B cell (primary cell): ENCODE measurements at regions not wholly inside any gene's neighbourhood (a gene's known extent, or its start where the extent isn't known, plus 50 kb on each side); places are given as distances from the start of the nearest gene placed in this dataset.

ENCODE experiments used
- ATAC-seq: fragments of 200-7000 bp; cut with Tn5 transposase; one replicate; pipeline ENCODE4 v1.10.0; 2021; ENCODE audit warnings: low read depth, mild to moderate bottlenecking, moderate number of reproducible peaks, moderate library complexity
- CTCF ChIA-PET: fragments of 350-600 bp; sonication (Branson Sonifier 250); formaldehyde crosslinking; loops from one replicate; lab custom pipeline; 2021; ENCODE audit warnings: antibody characterized with exemption, inconsistent platforms; lab: Charles Lee
- POLR2A ChIA-PET: fragments of 350-600 bp; sonication (Branson Sonifier 250); formaldehyde crosslinking; loops from one replicate; lab custom pipeline; 2021; ENCODE audit warnings: antibody characterized with exemption; lab: Charles Lee
- DNase-seq: peaks from one replicate; pipeline ENCODE4 v3.0.0; 2013
- H2AFZ ChIP-seq: 2 replicates; pipeline ENCODE4 v1.6.1; 2012; ENCODE audit warnings: mild to moderate bottlenecking, low read depth, low read length; ENCODE audit not compliant: insufficient read depth, poor library complexity, severe bottlenecking
- H3K27ac ChIP-seq, 2 donors: 1 replicate in 1 of 2; 2 replicates in 1 of 2; pipeline ENCODE4 v1.5.1; 2012 to 2013; ENCODE audit warnings: low read length in 2 of 2, mild to moderate bottlenecking in 2 of 2, moderate library complexity in 1 of 2
- H3K27me3 ChIP-seq, 4 experiments: fragments of 200-600 bp in 1 of 4; sonication (generic) in 1 of 4; replicated peaks in 1 of 4; 1 replicate in 2 of 4; 2 replicates in 2 of 4; pipeline versions ENCODE4 v1.6.1 to v1.7.0; 2013 to 2016; ENCODE audit warnings: low read length in 3 of 4, mild to moderate bottlenecking in 2 of 4, mixed read lengths in 1 of 4, moderate library complexity in 1 of 4; ENCODE audit not compliant: insufficient read depth in 4 of 4, control insufficient read depth in 3 of 4; ENCODE audit errors: control extremely low read depth in 1 of 4
- H3K36me3 ChIP-seq, 2 experiments: replicated peaks in 1 of 2; 1 replicate in 1 of 2; 2 replicates in 1 of 2; pipeline versions ENCODE4 v1.6.1 to v1.7.1; 2013; ENCODE audit warnings: low read length in 1 of 2; ENCODE audit not compliant: insufficient read depth in 2 of 2, control insufficient read depth in 1 of 2; ENCODE audit errors: control extremely low read depth in 1 of 2, extremely low read depth in 1 of 2
- H3K4me1 ChIP-seq, 2 donors: fragments of 200-600 bp in 1 of 2; sonication (generic) in 1 of 2; 1 replicate in 1 of 2; 2 replicates in 1 of 2; pipeline versions ENCODE4 v1.5.1 to v1.6.1; 2013 to 2017; ENCODE audit warnings: low read length in 2 of 2; ENCODE audit not compliant: control insufficient read depth in 2 of 2, insufficient read depth in 2 of 2
- H3K4me2 ChIP-seq: replicated peaks from 2 replicates; pipeline ENCODE3; 2012; ENCODE audit warnings: mild to moderate bottlenecking, low read depth, low read length; ENCODE audit not compliant: poor library complexity, severe bottlenecking
- H3K4me3 ChIP-seq, 5 experiments: fragments of 200-600 bp in 1 of 5; sonication (generic) in 1 of 5; 1 replicate in 3 of 5; 2 replicates in 2 of 5; pipeline versions ENCODE4 v1.5.1 to v1.7.0; 2011 to 2016; ENCODE audit warnings: low read length in 4 of 5, mild to moderate bottlenecking in 4 of 5, low read depth in 2 of 5, control low read depth in 1 of 5, moderate library complexity in 1 of 5; ENCODE audit not compliant: insufficient read depth in 1 of 5; ENCODE audit errors: control extremely low read depth in 1 of 5, extremely low read depth in 1 of 5
- H3K79me2 ChIP-seq: fragments of 200-600 bp; sonication (generic); one replicate; pipeline ENCODE4 v1.6.0; 2016; ENCODE audit warnings: low read length; ENCODE audit not compliant: control insufficient read depth, insufficient read depth
- H3K9ac ChIP-seq: fragments of 200-600 bp; sonication (generic); 2 replicates; pipeline ENCODE4 v1.6.1; 2017; ENCODE audit warnings: mild to moderate bottlenecking, low read length, moderate library complexity
- H3K9me3 ChIP-seq, 3 donors: one replicate each; pipeline versions ENCODE4 v1.6.1 to v1.7.1; 2013; ENCODE audit warnings: low read length in 2 of 3; ENCODE audit not compliant: control insufficient read depth in 2 of 3, insufficient read depth in 1 of 3; ENCODE audit errors: control extremely low read depth in 1 of 3
- H4K20me1 ChIP-seq: 2 replicates; pipeline ENCODE4 v1.6.0; 2012; ENCODE audit warnings: mild to moderate bottlenecking, low read length; ENCODE audit not compliant: insufficient read depth, control insufficient read depth, poor library complexity, severe bottlenecking
- H3K27ac Mint-ChIP-seq: one replicate; pipeline ENCODE4 v1.8.0; 2021; ENCODE audit warnings: mixed read lengths
- H3K27me3 Mint-ChIP-seq: one replicate; pipeline ENCODE4 v1.8.0; 2021; ENCODE audit warnings: mixed read lengths
- H3K4me1 Mint-ChIP-seq: one replicate; pipeline ENCODE4 v1.8.0; 2021; ENCODE audit warnings: mixed read lengths
- H3K4me3 Mint-ChIP-seq: one replicate; pipeline ENCODE4 v1.8.0; 2021; ENCODE audit warnings: mixed read lengths
- H3K9me3 Mint-ChIP-seq: one replicate; pipeline ENCODE4 v1.8.0; 2022; ENCODE audit warnings: mixed read lengths; ENCODE audit not compliant: insufficient read depth
- CTCF ChIP-seq: fragments of 200-600 bp; IDR thresholded peaks from one replicate; pipeline ENCODE4 v1.8.0; 2022; ENCODE audit warnings: antibody characterized with exemption, mild to moderate bottlenecking
- EZH2 ChIP-seq: IDR thresholded peaks from 2 replicates; pipeline ENCODE4 v1.6.1; 2012; ENCODE audit warnings: borderline replicate concordance, low read depth, mild to moderate bottlenecking, moderate library complexity, low read length; ENCODE audit not compliant: insufficient read depth, poor library complexity, severe bottlenecking
- WGBS: methylation state at CpG from one replicate; pipeline ENCODE4 v1.1.5; 2013; ENCODE audit warnings: missing lambda C conversion rate; ENCODE audit not compliant: insufficient coverage; 5-methylcytosine and 5-hydroxymethylcytosine counted together
- intact Hi-C: fragments of 100-400 bp; cut with micrococcal nuclease; formaldehyde crosslinking; loops from one replicate; pipeline ENCODE4 v1.10.0; 2022

GRCh38 chr2:21332993-21333625, 209.3 kb downstream of the TDRD15 start:
- H3K9ac ChIP-seq: no peak overlapping the region
- no peaks in the 10 kb centered on the region for H3K36me3 ChIP-seq
- H3K4me3 ChIP-seq: no peak overlapping the region
- Mint-ChIP-seq H3K27ac (no peak overlapping the region), H3K27me3 (no peaks in the 10 kb centered on the region), H3K4me1 (no peaks in the 10 kb centered on the region), H3K9me3 (no peaks in the 10 kb centered on the region), H3K4me3 (no peak overlapping the region)
- CTCF ChIA-PET: interaction anchor here (0.9 kb wide), 1 partner anchor 16 kb away, joined by 3 read pairs; no protein-coding TSS in a partner anchor
- no peak overlapping the region for H2AFZ ChIP-seq
- DNase-seq: no peak
- H4K20me1 ChIP-seq: no peaks in the 10 kb centered on the region
- no peak overlapping the region for H3K4me2 ChIP-seq
- no peaks in the 10 kb centered on the region for H3K27me3 ChIP-seq
- POLR2A ChIA-PET: no interaction called here
- peaks cover 0 to 8% (median 0%) of the 10 kb centered on the region in 3 donors for H3K9me3 ChIP-seq
- TF ChIP-seq CTCF (no peak), EZH2 (no peak)
- no peak overlapping the region for H3K27ac ChIP-seq
- ATAC-seq: no peak
- WGBS: 96% methylated on average over 5 of the region's 5 CpGs
- H3K79me2 ChIP-seq: no peaks in the 10 kb centered on the region
- intact Hi-C loops: no loop called here
- no peaks in the 10 kb centered on the region for H3K4me1 ChIP-seq

- no peaks in the 10 kb centered on the region for H4K20me1 ChIP-seq
- no peak overlapping the region for H3K4me2 ChIP-seq
- no peak overlapping the region for H3K9ac ChIP-seq
- H3K4me1 ChIP-seq: no peaks in the 10 kb centered on the region
- DNase-seq: no peak
- no peak overlapping the region for H3K27ac Mint-ChIP-seq
- POLR2A ChIA-PET: no interaction called here
- H3K4me3 ChIP-seq: no peak overlapping the region
- H3K27me3 ChIP-seq: no peaks in the 10 kb centered on the region
- CTCF ChIA-PET: no interaction called here
- TF ChIP-seq EZH2: no peak
- TF ChIP-seq CTCF: no peak
- no peak overlapping the region for H2AFZ ChIP-seq
- H3K27me3 Mint-ChIP-seq: no peaks in the 10 kb centered on the region
- intact Hi-C loops: no loop called here
- 80% methylated on average over 1 of the region's 2 CpGs for WGBS
- H3K4me3 Mint-ChIP-seq: no peak overlapping the region
- no peaks in the 10 kb centered on the region for H3K79me2 ChIP-seq
- H3K4me1 Mint-ChIP-seq: no peaks in the 10 kb centered on the region
- no peak overlapping the region for H3K27ac ChIP-seq
- ATAC-seq: no peak
- H3K9me3 ChIP-seq: peaks cover 0 to 8% (median 0%) of the 10 kb centered on the region in 3 donors
- H3K9me3 Mint-ChIP-seq: no peaks in the 10 kb centered on the region
- H3K36me3 ChIP-seq: no peaks in the 10 kb centered on the region
Measured at GRCh38 chr2:21333684-21334083, 209.9 kb downstream of the TDRD15 start.
